Right renal pelvis (tissue), 4 donors: ENCODE measurements at regions not wholly inside any gene's neighbourhood (a gene's known extent, or its start where the extent isn't known, plus 50 kb on each side); places are given as distances from the start of the nearest gene placed in this dataset.

Experiments used
- DNase-seq, 4 donors: peaks; one replicate each; pipeline ENCODE4 v3.0.0-alpha.2; 2013; ENCODE audit warnings: low read depth in 4 of 4, low spot score in 3 of 4, missing footprints in 1 of 4

- DNase-seq: no peak
Measured at GRCh38 chr20:6693178-6693807, 74.2 kb upstream of the BMP2 start.

DNA sequence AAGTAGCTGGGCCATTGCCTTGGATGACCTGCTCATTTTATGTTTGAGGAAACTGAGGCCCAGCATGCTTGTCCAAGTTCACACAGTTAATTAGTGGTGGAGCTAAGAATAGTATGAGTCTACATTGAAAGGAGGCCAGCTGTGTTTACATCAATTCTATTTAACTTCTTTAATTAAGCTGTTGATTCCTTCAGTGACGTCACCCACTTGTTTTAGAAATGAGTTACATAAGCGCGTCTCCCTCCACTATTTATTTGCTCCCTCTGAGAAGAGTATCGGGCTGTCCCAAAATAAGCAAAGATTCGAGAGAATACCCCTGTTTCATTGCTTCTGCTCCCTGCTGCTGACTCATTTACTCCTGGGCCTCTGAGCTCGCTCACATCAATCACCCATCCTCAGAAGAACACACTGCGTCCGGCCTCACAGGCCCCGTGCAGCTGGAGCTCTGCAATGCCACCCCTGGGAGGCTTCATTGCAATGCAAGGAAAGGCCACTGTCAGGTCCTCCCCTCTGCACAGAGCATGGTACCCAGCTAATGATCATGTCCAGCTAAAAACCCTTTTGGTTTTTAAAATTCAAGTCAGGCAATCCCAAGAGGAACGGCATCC is 74.8 kb upstream of the BMP2 start:
- no peak for DNase-seq

DNA sequence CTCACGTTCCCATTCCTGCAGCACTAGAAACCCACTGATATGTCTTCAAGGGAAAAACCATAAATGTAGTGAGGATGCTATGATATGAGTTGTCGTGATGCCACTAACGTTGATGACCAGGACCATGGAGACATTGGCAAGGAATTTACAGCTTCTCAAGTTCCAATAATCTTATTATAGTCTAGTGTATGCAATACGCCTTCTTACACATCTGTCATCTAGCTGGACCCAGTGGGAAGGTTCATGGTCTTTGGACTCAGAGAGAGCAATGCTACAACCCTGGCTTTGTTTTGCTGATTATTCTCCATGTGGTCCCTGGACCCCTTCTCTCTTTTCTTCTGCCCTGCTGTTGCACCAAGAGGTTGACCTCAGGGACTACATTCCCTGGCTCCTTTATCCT is 76.0 kb upstream of the BMP2 start:
- no peak for DNase-seq

DNA sequence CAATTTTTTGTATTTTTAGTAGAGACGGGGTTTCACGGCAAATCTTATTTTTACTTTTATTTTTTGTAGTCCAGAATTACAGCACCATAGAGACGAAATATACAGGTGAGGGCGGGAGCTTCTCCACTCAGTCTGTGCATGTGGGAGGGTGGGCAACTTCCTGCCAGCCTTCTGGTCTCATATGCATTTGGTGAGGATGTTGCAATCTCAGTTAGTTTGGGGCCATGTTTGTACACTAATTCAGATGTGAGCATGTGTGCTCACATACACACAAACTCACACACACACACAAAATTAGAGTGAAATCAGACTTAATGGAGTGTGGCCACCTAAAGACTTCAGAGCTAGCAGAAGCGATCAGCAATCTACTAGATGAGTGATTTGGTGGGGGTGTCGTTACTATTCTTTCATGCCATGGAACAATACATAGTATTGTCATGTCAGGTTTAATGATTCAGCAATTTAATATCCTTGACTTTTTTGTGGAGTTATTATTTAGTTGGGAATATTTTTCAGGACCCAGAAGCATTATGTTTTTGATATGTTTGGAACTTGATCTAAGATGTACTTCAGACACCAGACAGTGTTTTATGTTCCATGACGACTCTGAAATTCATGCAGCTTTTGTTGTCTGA is 78.0 kb upstream of the BMP2 start:
- no peak for DNase-seq

GRCh38 chr20:6686171-6686570 is 81.3 kb upstream of the BMP2 start:
- no peak for DNase-seq

DNA sequence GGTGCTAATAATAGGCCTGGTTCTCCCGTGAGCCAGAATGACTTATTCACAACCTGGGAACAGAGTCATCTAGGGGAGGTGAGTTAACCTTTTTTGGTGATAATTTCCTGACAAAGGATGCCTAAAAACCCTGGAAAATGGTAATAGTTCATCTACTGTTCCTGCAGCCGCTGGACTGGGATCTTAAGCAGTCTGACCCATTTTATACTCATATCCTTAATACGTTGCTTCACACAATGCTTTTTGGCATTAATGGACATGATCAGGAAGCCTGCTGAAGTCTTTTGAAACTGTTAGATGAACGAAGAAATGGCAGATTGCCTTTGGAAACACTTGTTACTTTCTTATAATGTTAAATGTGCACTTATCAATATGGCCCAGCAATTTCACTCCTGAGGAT is 81.9 kb upstream of the BMP2 start:
- no peak for DNase-seq

- no peak for DNase-seq
Measured at GRCh38 chr20:6685181-6685582, 82.3 kb upstream of the BMP2 start.

GRCh38 chr20:6683021-6683977 is 84.2 kb upstream of the BMP2 start:
- no peak for DNase-seq

- no peak for DNase-seq
Measured at GRCh38 chr20:6680854-6681253, 86.6 kb upstream of the BMP2 start.

DNA sequence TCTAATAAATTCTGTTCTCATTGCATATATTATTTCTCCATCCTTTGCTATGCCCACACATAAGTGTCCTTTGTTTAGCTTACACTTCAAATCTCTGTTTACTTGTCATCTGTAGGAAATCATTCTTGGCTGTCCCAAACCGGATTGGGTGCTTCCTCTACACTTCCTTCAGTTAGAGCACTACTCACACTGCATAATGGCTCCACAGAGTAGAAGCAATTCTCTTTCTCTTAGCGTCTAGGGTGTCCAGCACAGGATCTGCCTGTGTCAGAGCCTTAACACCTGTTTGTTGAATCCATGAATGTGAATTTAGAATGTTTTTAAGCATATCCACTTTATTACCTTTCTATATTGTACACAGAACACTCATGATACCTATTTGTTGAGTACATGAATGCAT is 87.0 kb upstream of the BMP2 start:
- DNase-seq: no peak

DNA sequence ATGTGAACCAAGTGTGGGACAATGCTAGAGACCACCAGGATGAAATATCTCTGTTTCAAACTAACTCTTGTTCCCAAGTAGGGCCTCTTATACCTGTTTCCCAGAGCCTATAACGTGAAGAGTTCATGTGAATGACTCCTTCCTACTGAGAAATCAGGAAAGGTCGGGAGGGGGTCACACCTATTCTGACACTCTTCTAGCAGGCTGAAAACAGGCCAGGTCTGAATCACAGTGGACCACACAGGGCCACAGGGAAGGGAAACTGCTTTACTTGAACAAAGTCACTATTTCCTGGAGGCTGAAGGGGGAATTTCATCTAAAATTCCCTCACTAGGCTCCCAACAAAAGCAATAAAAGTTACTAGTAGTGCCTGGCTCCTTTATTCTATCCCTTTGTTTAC is 88.4 kb upstream of the BMP2 start:
- no peak for DNase-seq

- DNase-seq: no peak
Measured at GRCh38 chr20:6678101-6678500, 89.4 kb upstream of the BMP2 start.

DNA sequence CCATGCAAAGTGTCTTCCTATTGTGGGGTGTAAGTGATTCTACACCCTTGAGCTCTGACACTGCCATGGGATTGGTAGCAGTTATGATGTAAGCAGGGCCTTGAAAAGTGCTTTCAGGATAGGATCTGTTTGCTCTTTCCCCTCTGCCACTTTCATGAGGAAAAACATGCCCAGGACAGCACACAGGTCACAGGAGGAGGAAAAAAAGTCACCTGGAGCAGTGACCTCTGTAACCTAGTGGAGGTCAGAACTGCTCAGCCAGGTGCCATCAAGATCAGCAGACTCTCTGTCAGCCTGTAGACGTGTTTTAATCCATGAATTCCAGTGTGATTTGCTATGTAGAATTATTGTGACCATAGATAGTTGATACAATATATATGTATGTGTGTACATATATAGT is 92.7 kb upstream of the BMP2 start:
- DNase-seq: no peak

- no peak for DNase-seq
Measured at GRCh38 chr20:6673071-6673470, 94.4 kb upstream of the BMP2 start.

- DNase-seq: no peak
Measured at GRCh38 chr20:6671829-6672228, 95.7 kb upstream of the BMP2 start.

DNA sequence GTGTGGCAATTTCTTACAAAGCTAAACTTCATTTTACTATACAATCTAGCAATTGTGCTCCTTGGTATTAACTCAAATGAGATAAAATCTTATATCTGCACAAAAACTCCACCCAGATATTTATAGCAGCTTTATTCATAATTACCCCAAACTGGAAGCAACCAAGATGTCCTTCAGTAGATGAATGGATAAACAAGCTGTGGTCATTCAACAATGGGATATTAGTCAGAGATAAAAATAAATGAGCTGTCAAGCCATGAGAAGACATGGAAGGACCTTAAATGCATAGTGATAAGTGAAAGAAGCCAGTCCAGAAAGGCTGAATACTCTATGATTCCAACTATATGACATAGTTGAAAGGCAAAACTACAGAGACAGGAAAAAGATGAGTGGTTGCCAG is 98.9 kb upstream of the BMP2 start:
- no peak for DNase-seq

DNA sequence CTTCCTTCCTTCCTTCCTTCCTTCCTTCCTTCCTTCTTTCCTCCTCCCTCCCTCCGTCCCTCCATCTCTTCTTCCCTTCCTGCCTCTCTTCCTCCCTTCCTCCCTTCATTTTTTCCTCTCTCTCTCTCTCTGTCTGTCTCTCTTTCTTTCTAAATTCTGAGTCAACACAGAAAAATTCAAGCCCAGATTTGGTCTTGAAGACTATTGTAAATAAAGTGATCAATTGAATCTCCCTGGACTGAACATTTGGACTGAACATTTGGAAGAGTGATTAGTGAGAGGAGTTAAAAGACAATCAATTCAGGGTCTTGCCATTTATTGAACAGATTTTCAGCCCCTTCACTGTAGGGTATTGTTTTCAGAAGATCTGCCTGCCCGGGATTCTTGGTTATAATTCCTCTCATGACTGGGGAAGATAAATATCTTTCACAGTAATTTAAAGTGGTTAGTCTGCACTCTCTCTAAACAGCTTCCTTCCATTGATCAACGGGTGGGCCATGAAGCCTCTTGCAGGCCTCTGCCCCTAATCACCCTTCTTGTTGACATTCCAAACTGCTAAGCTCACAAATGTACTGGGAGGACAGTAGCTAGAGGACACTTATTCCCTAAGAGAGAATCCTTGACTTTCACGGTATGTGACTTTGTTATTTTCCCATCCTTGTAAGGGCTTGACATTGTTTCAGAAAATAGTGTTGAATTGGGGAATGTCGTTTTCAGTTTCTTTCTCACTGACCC is 101.7 kb upstream of the BMP2 start:
- no peak for DNase-seq

DNA sequence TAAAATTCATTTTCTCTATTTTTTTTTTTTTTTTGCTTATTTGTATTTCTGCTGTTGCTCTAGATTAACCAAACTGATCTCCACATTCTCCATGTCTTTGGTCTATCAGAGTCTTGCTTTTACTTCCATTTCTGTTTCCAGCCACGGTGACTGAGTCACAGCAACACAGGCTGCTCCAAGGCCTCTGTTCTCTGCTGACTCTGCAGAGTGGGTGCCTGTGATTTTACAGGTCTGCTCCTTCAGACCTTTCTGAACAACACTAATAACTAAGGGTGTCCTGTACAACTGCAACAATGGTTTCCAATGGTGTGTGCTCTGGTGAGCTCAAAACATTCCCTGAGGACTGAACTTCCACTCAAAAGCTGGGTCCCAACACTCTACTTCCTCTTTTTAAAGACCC is 102.3 kb upstream of the BMP2 start:
- no peak for DNase-seq

- DNase-seq: no peak
Measured at GRCh38 chr20:6664574-6664973, 102.9 kb upstream of the BMP2 start.

- no peak for DNase-seq
Measured at GRCh38 chr20:6663751-6664388, 103.6 kb upstream of the BMP2 start.
